Tongue (tissue), 1 donor: ENCODE measurements at regions not wholly inside any gene's neighbourhood (a gene's known extent, or its start where the extent isn't known, plus 50 kb on each side); places are given as distances from the start of the nearest gene placed in this dataset.

Experiments
- DNase-seq: peaks from one replicate; pipeline ENCODE4 v3.0.0-alpha.2; 2015

- DNase-seq = peak; percentile 75
These were observed 357.3 kb downstream of the FOXA2 start for GRCh38 chr20:22226849-22227700.

GRCh38 chr20:22223236-22223635, 361.1 kb downstream of the FOXA2 start:
- no peak for DNase-seq

- peak; percentile 77 for DNase-seq
These were observed 366.5 kb downstream of the FOXA2 start for GRCh38 chr20:22217712-22218352.

GRCh38 chr20:22216984-22217383, 367.4 kb downstream of the FOXA2 start:
- no peak for DNase-seq

GRCh38 chr20:22214296-22214695, 370.1 kb downstream of the FOXA2 start:
- no peak for DNase-seq

- DNase-seq = no peak
These were observed 371.1 kb downstream of the FOXA2 start for GRCh38 chr20:22213271-22213670.

GRCh38 chr20:22207280-22207679, 377.1 kb downstream of the FOXA2 start:
- no peak for DNase-seq

- no peak for DNase-seq
These were observed 379.6 kb downstream of the FOXA2 start for GRCh38 chr20:22204801-22205200.

- no peak for DNase-seq
These were observed 402.2 kb downstream of the FOXA2 start for GRCh38 chr20:22182148-22182547.

- DNase-seq = no peak
These were observed 404.1 kb downstream of the FOXA2 start for GRCh38 chr20:22180244-22180643.

- peak; percentile 65 for DNase-seq
These were observed 424.2 kb downstream of the FOXA2 start for GRCh38 chr20:22160101-22160652.

- peak; percentile 25 for DNase-seq
These were observed 425.1 kb downstream of the FOXA2 start for GRCh38 chr20:22159276-22159675.

GRCh38 chr20:22127587-22127986, 422.1 kb downstream of the PAX1 start:
- no peak for DNase-seq

GRCh38 chr20:22106308-22106938, 401.0 kb downstream of the PAX1 start:
- peak; percentile 66 for DNase-seq

GRCh38 chr20:22101606-22102005, 396.1 kb downstream of the PAX1 start:
- DNase-seq = no peak

- DNase-seq = peak; percentile 1
These were observed 395.2 kb downstream of the PAX1 start for GRCh38 chr20:22100686-22101085.

- DNase-seq = no peak
These were observed 393.9 kb downstream of the PAX1 start for GRCh38 chr20:22099348-22099747.

GRCh38 chr20:22098511-22098910, 393.0 kb downstream of the PAX1 start:
- DNase-seq = peak; percentile 9

GRCh38 chr20:22093122-22093521, 387.7 kb downstream of the PAX1 start:
- no peak for DNase-seq

GRCh38 chr20:22088882-22089281, 383.4 kb downstream of the PAX1 start:
- DNase-seq = no peak

- no peak for DNase-seq
These were observed 375.5 kb downstream of the PAX1 start for GRCh38 chr20:22080985-22081384.

- no peak for DNase-seq
These were observed 369.2 kb downstream of the PAX1 start for GRCh38 chr20:22074635-22075034.

GRCh38 chr20:22071841-22072240, 366.4 kb downstream of the PAX1 start:
- DNase-seq = no peak
